ENCODE measurements at regions not wholly inside any gene's neighbourhood (a gene's known extent, or its start where the extent isn't known, plus 50 kb on each side); places are given as distances from the start of the nearest gene placed in this dataset.

DNA sequence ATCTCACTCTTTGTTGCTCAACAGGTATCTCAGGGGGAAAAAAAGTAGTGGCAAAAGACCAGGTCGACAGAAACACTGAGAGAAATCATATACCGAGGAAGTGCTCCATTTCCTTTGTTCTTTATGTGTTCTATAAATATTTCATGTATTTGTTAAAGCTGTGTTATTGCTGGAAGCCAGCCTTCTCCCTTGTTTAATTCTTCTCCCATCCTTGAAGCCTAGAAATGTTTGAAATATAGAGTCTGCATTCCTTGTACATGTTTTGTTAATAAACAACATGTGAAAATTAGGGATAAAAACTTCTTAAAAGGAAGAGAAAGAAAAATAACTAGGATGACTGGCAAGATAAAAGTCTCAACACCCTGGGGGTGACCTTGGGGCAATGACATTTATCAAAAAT, 186.2 kb downstream of the ANKRD50 start:
- in situ Hi-C loops (cut with MboI; ENCODE audit: low sequenced_read_pairs), result no loop called here

DNA sequence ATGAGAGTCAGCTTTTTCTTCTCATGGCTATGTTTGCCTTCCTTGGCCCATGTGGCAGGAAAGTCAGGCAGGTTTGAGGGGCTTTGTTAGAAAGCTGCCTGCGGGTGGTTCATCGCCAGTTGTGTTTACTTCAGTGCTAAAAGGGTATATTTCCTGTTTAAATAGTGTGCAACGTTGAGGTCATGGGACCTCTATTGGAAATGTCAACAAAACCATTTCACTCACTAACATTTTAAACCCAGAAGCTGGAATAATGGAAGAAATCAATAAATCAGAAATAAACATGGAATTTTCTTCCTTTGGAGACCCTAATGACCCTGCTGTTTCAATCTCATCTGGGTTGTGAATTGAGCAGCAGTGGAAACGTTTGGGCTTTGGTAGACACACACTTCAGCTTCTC, 185.8 kb downstream of the ANKRD50 start:
- in situ Hi-C loops (cut with MboI; ENCODE audit: low sequenced_read_pairs), result no loop called here

- in situ Hi-C loops (cut with MboI; ENCODE audit: low sequenced_read_pairs), result no loop called here
Measured at GRCh38 chr4:124527364-124527763, 185.2 kb downstream of the ANKRD50 start.

- in situ Hi-C loops (cut with MboI; ENCODE audit: low sequenced_read_pairs), result no loop called here
Measured at GRCh38 chr4:124529131-124529530, 183.4 kb downstream of the ANKRD50 start.

DNA sequence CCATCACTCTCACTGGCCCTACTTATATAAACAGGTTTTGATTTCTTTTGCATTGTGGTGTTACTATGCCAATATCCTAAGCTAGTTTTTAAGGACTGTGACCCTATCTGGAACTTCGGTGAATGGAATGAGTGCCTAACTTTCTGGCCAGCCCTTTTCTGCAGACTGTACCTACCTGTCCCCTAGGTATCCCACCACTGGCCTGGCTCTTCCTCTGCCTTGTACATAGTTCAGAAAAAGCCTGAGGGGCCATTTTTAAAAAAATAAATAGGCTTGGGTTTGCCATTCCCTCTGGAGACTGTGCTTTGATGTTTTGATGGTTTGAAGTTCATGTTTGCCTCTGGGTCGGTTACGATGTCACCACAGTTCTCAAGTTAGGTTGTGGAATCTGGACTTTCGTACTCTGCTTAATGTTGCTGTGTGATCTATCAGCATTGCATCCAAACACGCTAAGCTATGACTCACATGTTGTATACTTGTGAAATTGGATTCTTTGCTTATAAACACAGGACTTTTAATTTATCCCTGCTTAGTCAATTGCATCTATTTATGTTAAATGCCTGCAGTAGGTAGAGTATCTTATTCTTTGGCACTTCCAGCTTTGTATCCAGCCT, 182.0 kb downstream of the ANKRD50 start:
- in situ Hi-C loops (cut with MboI; ENCODE audit: low sequenced_read_pairs), result no loop called here

- in situ Hi-C loops (cut with MboI; ENCODE audit: low sequenced_read_pairs), result no loop called here
Measured at GRCh38 chr4:124534131-124534530, 178.4 kb downstream of the ANKRD50 start.

DNA sequence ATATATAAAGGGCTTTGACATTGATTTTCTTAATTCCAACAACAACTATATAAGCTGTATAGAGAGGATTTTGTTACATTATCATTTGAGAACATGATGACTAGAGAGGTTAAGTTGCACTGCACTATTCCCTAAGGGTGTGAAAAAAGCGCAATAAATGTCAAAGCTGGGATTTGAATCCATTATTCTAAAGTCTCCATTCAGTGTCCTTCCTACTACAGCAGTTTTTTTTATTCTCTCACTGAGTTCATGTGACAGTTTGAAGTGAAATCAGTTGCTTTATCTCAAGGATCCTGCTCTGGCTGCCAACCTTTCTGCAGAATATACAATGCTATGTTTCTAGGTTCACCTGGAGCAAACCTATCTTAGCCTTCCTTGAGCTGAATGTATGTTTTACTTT, 177.5 kb downstream of the ANKRD50 start:
- in situ Hi-C loops (cut with MboI; ENCODE audit: low sequenced_read_pairs), result no loop called here

DNA sequence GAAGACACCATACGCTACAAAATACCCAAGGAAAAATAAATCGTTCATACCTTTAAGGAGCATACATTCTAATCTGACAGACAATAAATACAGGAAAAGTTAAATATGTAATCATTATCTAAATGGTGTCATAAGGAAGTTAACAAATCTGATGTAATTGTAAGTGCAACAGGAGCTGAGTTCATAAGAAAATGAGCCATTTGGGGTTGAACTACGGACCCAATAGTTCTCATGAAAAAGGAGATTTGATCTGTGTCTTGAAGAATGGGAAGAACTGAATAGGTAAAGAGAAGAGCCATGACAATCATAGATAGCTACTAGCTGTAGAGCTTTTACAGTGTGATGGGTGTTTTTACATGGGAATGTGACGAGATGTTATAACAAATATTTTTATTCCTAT, 175.6 kb downstream of the ANKRD50 start:
- in situ Hi-C loops (cut with MboI; ENCODE audit: low sequenced_read_pairs), result no loop called here

GRCh38 chr4:124537971-124538370, 174.6 kb downstream of the ANKRD50 start:
- in situ Hi-C loops (cut with MboI; ENCODE audit: low sequenced_read_pairs), result no loop called here

GRCh38 chr4:124540014-124540413, 172.5 kb downstream of the ANKRD50 start:
- in situ Hi-C loops (cut with MboI; ENCODE audit: low sequenced_read_pairs), result no loop called here

GRCh38 chr4:124541652-124542420, 170.7 kb downstream of the ANKRD50 start:
- in situ Hi-C loops (cut with MboI; ENCODE audit: low sequenced_read_pairs), result no loop called here

DNA sequence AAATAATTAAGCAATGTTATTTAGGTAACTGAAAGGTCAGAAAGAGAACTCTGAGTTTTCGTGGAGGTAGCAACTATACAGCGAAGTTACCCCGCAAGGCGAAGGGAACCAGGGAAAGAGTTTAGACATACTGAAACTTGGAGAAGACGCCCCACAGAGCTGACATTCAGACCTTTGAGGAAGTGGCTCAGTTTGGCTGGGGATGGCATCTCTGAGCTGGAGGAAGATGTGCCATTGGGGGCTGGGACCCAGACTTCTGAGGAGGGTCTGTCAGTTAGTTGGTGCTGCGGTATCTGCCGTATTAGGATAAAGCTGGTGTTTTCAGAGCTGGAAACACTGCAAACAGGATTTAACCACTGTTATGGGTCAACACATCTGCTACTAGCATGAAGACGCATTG, 156.6 kb downstream of the ANKRD50 start:
- in situ Hi-C loops (cut with MboI; ENCODE audit: low sequenced_read_pairs), result no loop called here

DNA sequence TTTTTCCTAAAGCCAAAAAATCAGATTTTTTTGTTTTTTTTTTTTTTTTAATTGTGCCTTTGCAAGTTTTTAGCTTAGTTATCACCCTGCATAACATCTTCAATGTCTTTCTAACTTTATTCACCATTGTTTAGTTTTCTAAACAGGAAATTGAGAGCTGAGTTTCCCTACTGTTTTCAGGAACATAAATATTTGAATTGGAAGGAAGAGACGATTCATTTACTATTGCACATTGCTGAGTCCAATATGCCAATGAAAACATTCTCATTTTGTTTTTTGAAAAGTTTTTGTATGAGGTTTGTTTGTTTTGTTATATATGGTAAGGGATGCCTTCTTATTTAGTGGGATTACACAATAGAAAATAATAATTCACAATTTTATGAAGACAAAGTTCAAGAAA, 148.4 kb downstream of the ANKRD50 start:
- in situ Hi-C loops (cut with MboI; ENCODE audit: low sequenced_read_pairs), result no loop called here

DNA sequence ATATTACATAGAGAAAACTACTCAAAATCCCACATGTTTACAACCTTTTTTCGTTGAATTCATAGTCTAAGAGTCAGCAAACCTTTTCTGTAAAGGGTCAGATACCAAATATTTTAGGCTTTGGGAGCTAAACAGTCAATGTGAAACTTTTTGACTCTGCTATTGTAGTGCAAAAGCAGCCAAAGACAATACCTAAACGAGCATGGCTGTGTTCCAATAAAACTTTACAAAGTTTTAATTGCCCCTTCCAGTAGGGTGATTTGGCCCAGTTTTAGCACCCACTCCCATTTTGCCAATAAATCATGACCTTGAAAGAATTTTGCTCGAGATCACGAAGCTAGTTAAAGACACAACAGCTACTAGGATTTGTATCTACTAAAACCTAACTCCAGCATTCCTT, 147.2 kb downstream of the ANKRD50 start:
- in situ Hi-C loops (cut with MboI; ENCODE audit: low sequenced_read_pairs), result no loop called here

DNA sequence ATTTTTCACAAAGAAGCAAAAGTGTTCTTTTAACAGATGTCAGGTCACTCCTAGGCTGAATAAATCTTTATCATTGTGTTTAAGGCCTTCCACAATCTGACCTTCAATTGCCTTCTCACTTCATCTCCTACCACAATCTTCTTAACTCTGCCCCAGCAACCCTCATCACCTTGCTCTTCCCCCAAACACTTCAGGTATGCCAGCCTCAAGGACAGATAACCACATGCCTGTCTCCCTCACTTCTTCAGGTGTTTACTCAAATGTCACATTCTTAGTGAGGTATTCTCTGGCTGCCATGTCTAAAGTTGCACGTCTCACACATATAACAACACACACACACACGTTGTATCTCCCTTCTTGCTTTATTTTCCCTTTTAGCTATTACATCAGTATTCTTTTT, 146.5 kb downstream of the ANKRD50 start:
- in situ Hi-C loops (cut with MboI; ENCODE audit: low sequenced_read_pairs), result no loop called here

DNA sequence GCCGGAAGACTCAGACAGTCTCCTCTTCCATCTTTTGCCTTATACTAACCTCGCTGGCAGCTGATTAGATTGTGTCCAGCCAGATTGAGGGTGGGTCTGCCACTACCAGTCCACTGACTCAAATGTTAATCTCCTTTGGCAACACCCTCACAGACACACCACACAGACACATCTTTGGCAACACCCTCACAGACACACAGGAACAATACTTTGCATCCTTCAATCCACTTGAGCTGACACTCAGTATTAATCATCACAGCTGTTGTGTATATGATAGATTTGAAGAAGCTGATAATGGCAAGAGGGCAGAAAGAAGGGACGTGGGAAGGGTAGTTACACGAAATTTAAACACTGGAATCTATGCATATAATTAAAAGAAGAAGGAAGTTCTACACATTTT, 139.5 kb downstream of the ANKRD50 start:
- in situ Hi-C loops (cut with MboI; ENCODE audit: low sequenced_read_pairs), result no loop called here

DNA sequence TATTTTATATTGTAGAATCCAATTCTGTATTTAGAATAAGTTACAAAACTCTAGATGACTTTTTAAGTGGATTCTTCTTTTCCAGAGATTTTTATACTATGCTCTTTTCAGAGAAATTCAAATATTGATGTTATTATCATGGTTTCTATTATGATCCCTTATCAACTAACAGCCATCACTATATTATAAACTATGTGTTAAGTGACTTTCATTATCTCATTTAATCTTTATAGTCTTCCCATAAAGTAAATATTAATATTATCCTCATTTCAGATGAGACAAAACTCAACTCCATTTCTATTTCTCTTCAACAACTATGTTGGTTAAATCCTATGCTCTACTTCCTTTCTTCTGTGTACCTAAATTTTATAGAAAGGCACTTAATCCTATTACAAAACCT, 132.6 kb downstream of the ANKRD50 start:
- in situ Hi-C loops (cut with MboI; ENCODE audit: low sequenced_read_pairs), result no loop called here

DNA sequence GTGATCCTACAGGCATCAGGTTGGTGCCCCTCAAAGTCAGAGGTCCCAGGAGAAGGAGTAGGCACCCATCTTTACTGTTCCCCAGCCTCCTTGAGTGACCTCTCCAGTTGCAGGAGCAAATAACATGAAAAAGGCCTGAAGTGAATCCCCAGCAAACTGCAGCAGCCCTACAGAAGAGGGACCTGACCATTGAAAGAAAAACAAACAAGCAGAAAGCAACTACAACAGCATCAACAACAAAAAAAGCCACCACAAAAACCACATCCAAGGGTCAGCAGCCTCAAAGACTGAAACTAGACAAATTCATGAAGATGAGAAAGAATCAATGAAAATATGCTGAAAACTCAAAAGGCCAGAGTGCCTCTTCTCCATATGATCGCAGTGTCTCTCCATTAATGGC, 128.7 kb downstream of the ANKRD50 start:
- in situ Hi-C loops (cut with MboI; ENCODE audit: low sequenced_read_pairs), result no loop called here

GRCh38 chr4:124589786-124590185, 122.7 kb downstream of the ANKRD50 start:
- in situ Hi-C loops (cut with MboI; ENCODE audit: low sequenced_read_pairs), result no loop called here

- in situ Hi-C loops (cut with MboI; ENCODE audit: low sequenced_read_pairs), result no loop called here
Measured at GRCh38 chr4:124590480-124590879, 122.1 kb downstream of the ANKRD50 start.

GRCh38 chr4:124591637-124592036, 120.9 kb downstream of the ANKRD50 start:
- in situ Hi-C loops (cut with MboI; ENCODE audit: low sequenced_read_pairs), result no loop called here

DNA sequence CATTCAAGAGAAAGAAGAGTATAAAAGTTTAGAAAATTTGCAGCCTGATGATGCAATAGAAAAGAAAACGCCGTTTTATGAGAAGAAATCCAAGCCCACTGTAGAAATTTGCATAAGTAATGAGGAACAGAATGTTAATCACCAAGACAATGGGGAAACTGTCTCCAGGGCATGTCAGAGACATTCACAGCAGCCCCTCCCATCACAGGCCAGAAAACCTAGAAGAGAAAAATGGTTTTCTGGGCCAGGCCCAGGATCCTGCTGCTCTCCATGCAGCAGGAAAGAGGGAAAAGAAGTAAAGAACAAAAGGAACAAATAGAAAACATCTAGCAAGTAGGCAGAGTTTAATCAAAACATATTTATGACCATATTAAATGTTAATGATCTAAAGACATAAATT, 119.0 kb downstream of the ANKRD50 start:
- in situ Hi-C loops (cut with MboI; ENCODE audit: low sequenced_read_pairs), result no loop called here

- in situ Hi-C loops (cut with MboI; ENCODE audit: low sequenced_read_pairs), result no loop called here
Measured at GRCh38 chr4:124594945-124595344, 117.6 kb downstream of the ANKRD50 start.

Data from HL-60/S4 treated with phorbol 12-myristate 13-acetate at 8.2 ng/mL for 4 days and 3 days (cell line).